OCI-LY7 (cell line): ENCODE measurements at regions not wholly inside any gene's neighbourhood (a gene's known extent, or its start where the extent isn't known, plus 50 kb on each side); places are given as distances from the start of the nearest gene placed in this dataset.

ENCODE experiments used
- BruUV-seq: library from RNA; stranded (reverse); fragments of 400-500 nt; replicated peaks from 2 replicates; lab custom pipeline; 2021; lab: Mats Ljungman, UMichigan
- CTCF ChIA-PET: fragments of 300-600 bp; sonication (Branson Sonifier 250); formaldehyde crosslinking; loops from one replicate; lab custom pipeline; 2022; ENCODE audit warnings: antibody characterized with exemption; ENCODE audit not compliant: unreplicated experiment; lab: Charles Lee
- POLR2A ChIA-PET: fragments of 300-600 bp; sonication (Branson Sonifier 250); formaldehyde crosslinking; loops from one replicate; lab custom pipeline; 2022; ENCODE audit warnings: antibody characterized with exemption; lab: Charles Lee
- DNase-seq: peaks from one replicate; pipeline ENCODE4 v3.0.0-alpha.2; 2015; ENCODE audit warnings: low spot score
- H2AFZ ChIP-seq: fragments of 200-600 bp; sonication (generic), shearing (Covaris generic); 2 replicates; pipeline ENCODE4 v1.6.1; 2014; ENCODE audit warnings: mild to moderate bottlenecking, antibody characterized with exemption, low read length, moderate library complexity
- H3K27ac ChIP-seq: fragments of 200-600 bp; sonication (generic); 2 replicates; pipeline ENCODE4 v1.5.1; 2014; ENCODE audit warnings: mixed run types, low read depth, mild to moderate bottlenecking, moderate library complexity, low read length, inconsistent platforms; ENCODE audit not compliant: poor library complexity, severe bottlenecking
- H3K36me3 ChIP-seq: fragments of 200-600 bp; sonication (generic); 2 replicates; pipeline ENCODE4 v1.6.1; 2014; ENCODE audit warnings: mild to moderate bottlenecking, antibody characterized with exemption, low read length, moderate library complexity, mixed read lengths; ENCODE audit not compliant: insufficient read depth
- H3K4me1 ChIP-seq: fragments of 200-600 bp; sonication (generic); 2 replicates; pipeline ENCODE4 v1.5.1; 2014; ENCODE audit warnings: mild to moderate bottlenecking, low read length; ENCODE audit not compliant: insufficient read depth, poor library complexity, severe bottlenecking
- H3K4me2 ChIP-seq: fragments of 200-600 bp; sonication (generic); 2 replicates; pipeline ENCODE4 v1.6.1; 2014; ENCODE audit warnings: mild to moderate bottlenecking, low read length
- H3K4me3 ChIP-seq: fragments of 200-600 bp; sonication (generic); 2 replicates; pipeline ENCODE4 v1.5.1; 2014; ENCODE audit warnings: mild to moderate bottlenecking, low read depth, low read length; ENCODE audit not compliant: poor library complexity, severe bottlenecking
- H3K79me2 ChIP-seq: fragments of 200-600 bp; sonication (generic); 2 replicates; pipeline ENCODE4 v1.6.1; 2016; ENCODE audit warnings: low read depth, mild to moderate bottlenecking, low read length, moderate library complexity, mixed read lengths; ENCODE audit not compliant: insufficient read depth
- H3K9me2 ChIP-seq: fragments of 200-600 bp; sonication (generic); 2 replicates; pipeline ENCODE4 v1.6.1; 2016; ENCODE audit warnings: mild to moderate bottlenecking, low read length, mixed read lengths; ENCODE audit not compliant: insufficient read depth
- H3K9me3 ChIP-seq: fragments of 200-600 bp; sonication (generic); 2 replicates; pipeline ENCODE4 v1.6.1; 2014; ENCODE audit warnings: mild to moderate bottlenecking, mixed run types, low read length, mixed read lengths
- H4K20me1 ChIP-seq: fragments of 200-600 bp; sonication (generic); 2 replicates; pipeline ENCODE4 v1.6.1; 2014; ENCODE audit warnings: mild to moderate bottlenecking, antibody characterized with exemption, low read length, moderate library complexity, mixed read lengths; ENCODE audit not compliant: insufficient read depth
- EZH2phosphoT487 ChIP-seq: fragments of 200-600 bp; sonication (generic); IDR thresholded peaks from 2 replicates; pipeline ENCODE4 v1.6.1; 2018; ENCODE audit warnings: low read depth, borderline replicate concordance, mild to moderate bottlenecking, mixed run types, antibody characterized with exemption, low read length, moderate library complexity, mixed read lengths
- intact Hi-C: fragments of 100-400 bp; cut with micrococcal nuclease; formaldehyde crosslinking; loops from one replicate; pipeline ENCODE4 v1.10.0; 2022; ENCODE audit not compliant: unreplicated experiment
- TF ChIP-seq, protein P1 (sequence below): fragments of 200-600 bp; sonication (generic); conservative IDR thresholded peaks from 2 replicates; pipeline ENCODE4 v1.5.1; 2014; ENCODE audit warnings: mild to moderate bottlenecking, antibody characterized with exemption, low read length, moderate library complexity, mixed read lengths

DNA sequence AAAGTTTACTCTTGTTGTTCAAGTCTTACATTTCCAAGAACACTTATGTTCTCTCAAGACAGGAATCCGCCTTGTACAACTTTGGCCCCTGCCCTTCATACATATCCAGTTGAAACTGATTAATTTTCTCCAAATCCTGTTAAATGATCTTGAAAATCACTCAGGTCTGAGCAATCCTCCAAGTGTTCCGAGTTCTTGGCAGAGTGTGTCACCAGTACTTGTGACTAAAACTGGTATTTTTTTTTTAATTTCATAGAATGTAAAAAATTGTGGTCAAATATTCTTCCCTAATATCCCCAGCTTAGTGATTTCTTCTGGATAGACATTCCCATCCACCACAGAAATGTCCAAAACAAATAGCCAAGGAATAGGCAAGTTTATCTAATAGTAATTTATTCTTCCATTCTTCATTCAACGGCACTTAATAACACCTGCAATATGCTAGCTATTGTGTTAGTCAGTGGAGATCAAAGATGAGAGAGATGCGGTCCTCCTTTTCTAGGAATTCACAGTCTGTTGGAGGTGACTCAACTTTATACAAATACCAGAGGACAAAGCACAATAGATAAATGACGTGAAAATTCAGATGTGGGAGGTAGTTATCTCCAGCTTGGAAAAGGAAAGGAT is 71.4 kb downstream of the DIRAS3 start:
- Histone ChIP-seq H3K4me2 (no peak overlapping the region), H3K27ac (no peak overlapping the region), H3K4me1 (no peaks in the 10 kb centered on the region), H2AFZ (no peak overlapping the region), H3K9me3 (no peaks in the 10 kb centered on the region), H4K20me1 (no peaks in the 10 kb centered on the region), H3K9me2 (no peaks in the 10 kb centered on the region), H3K36me3 (no peaks in the 10 kb centered on the region), H3K79me2 (no peaks in the 10 kb centered on the region), H3K4me3 (no peak overlapping the region)
- no TSS peak for BruUV-seq
- no peak for DNase-seq
- intact Hi-C loops, result no loop called here
- POLR2A ChIA-PET, result interaction anchor here (0.5 kb wide), 1 partner anchor 147 kb away, joined by 3 read pairs; no protein-coding TSS in a partner anchor
- TF ChIP-seq, protein P1, sequence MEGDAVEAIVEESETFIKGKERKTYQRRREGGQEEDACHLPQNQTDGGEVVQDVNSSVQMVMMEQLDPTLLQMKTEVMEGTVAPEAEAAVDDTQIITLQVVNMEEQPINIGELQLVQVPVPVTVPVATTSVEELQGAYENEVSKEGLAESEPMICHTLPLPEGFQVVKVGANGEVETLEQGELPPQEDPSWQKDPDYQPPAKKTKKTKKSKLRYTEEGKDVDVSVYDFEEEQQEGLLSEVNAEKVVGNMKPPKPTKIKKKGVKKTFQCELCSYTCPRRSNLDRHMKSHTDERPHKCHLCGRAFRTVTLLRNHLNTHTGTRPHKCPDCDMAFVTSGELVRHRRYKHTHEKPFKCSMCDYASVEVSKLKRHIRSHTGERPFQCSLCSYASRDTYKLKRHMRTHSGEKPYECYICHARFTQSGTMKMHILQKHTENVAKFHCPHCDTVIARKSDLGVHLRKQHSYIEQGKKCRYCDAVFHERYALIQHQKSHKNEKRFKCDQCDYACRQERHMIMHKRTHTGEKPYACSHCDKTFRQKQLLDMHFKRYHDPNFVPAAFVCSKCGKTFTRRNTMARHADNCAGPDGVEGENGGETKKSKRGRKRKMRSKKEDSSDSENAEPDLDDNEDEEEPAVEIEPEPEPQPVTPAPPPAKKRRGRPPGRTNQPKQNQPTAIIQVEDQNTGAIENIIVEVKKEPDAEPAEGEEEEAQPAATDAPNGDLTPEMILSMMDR, result no peak
- TF ChIP-seq EZH2phosphoT487, result no peak
- CTCF ChIA-PET, result no interaction called here

DNA sequence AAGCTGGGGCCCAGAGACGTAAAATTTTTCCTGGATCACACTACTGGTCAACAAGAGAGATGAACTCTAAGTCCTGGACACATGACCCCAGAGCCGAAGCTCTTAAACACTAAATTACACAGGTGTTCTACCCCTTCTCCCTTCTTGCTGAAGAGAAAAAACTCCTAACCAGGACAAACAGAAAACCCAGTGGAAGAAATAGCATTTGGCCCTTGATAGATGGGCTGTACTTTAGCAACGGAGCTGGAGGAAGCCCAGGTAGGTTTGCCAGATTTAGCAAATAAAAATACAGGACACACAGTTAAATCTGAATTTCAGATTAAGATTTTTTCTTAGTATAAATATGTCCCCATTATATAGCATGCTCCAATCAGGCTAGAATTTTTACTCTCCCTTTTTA is 72.7 kb downstream of the DIRAS3 start:
- no peaks in the 10 kb centered on the region for H3K4me1 ChIP-seq
- no peaks in the 10 kb centered on the region for H3K9me3 ChIP-seq
- no peak overlapping the region for H2AFZ ChIP-seq
- no peaks in the 10 kb centered on the region for H4K20me1 ChIP-seq
- CTCF ChIA-PET, result no interaction called here
- no peak for TF ChIP-seq EZH2phosphoT487
- TF ChIP-seq, protein P1, result no peak
- POLR2A ChIA-PET, result interaction anchor here (0.7 kb wide), 1 partner anchor 1240 kb away, joined by 6 read pairs; no protein-coding TSS in a partner anchor
- no peaks in the 10 kb centered on the region for H3K36me3 ChIP-seq
- H3K27ac ChIP-seq, result no peak overlapping the region
- H3K4me2 ChIP-seq, result no peak overlapping the region
- BruUV-seq, result no TSS peak
- H3K9me2 ChIP-seq, result no peaks in the 10 kb centered on the region
- intact Hi-C loops, result no loop called here
- H3K4me3 ChIP-seq, result no peak overlapping the region
- H3K79me2 ChIP-seq, result no peaks in the 10 kb centered on the region
- no peak for DNase-seq

DNA sequence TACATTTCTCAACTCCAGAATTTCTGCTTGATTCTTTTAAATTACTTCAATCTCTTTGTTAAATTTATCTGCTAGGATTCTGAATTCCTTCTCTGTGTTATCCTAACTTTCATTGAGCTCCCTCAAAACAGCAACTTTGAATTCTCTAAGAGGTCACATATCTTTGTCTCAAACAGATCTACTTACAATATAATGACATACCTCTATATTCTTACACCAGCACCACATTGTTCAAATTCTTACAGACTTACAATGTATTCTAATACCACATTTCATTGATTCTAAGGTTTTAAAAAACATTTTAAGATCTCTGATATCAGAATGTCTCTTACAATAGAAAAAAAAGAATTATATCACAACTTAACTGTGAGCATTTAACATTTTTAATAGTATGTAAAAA is 77.4 kb downstream of the DIRAS3 start:
- Histone ChIP-seq H4K20me1 (no peaks in the 10 kb centered on the region), H3K4me2 (no peak overlapping the region), H3K27ac (no peak overlapping the region), H3K9me2 (no peaks in the 10 kb centered on the region), H3K9me3 (no peaks in the 10 kb centered on the region), H2AFZ (no peak overlapping the region), H3K79me2 (no peaks in the 10 kb centered on the region), H3K4me1 (no peaks in the 10 kb centered on the region), H3K36me3 (no peaks in the 10 kb centered on the region), H3K4me3 (no peak overlapping the region)
- POLR2A ChIA-PET, result no interaction called here
- CTCF ChIA-PET, result no interaction called here
- TF ChIP-seq, protein P1, result no peak
- no peak for TF ChIP-seq EZH2phosphoT487
- intact Hi-C loops, result no loop called here
- no peak for DNase-seq
- BruUV-seq, result no TSS peak
